HL-60 (cell line): ENCODE measurements at regions not wholly inside any gene's neighbourhood (a gene's known extent, or its start where the extent isn't known, plus 50 kb on each side); places are given as distances from the start of the nearest gene placed in this dataset.
"Not testable (repeated sequence)": the region's sequence is repeated elsewhere in the genome, so short reads cannot be mapped to it uniquely, and the experiment has no call there.

ENCODE experiments used
- DNase-seq, 2 experiments: peaks; one replicate each; pipeline ENCODE4 v3.0.0-alpha.2; 2010 to 2020; ENCODE audit warnings: low read depth in 1 of 2, low spot score in 1 of 2
- H3K27ac ChIP-seq: fragments of 250-450 bp; sonication (Bioruptor Pico); replicated peaks from 2 replicates; pipeline ENCODE4 v1.5.1; 2020; ENCODE audit warnings: mild to moderate bottlenecking, moderate library complexity
- H3K27me3 ChIP-seq: fragments of 250-450 bp; sonication (Bioruptor Pico); 2 replicates; pipeline ENCODE4 v1.5.1; 2021; ENCODE audit warnings: mild to moderate bottlenecking, moderate library complexity; ENCODE audit not compliant: insufficient read depth, poor library complexity, severe bottlenecking
- H3K4me3 ChIP-seq: replicated peaks from 2 replicates; pipeline ENCODE4 v1.5.1; 2011; ENCODE audit warnings: mild to moderate bottlenecking, control low read depth, low read length; ENCODE audit not compliant: insufficient read depth
- GABPA ChIP-seq: IDR thresholded peaks from 2 replicates; pipeline ENCODE4 v1.6.1; 2012; ENCODE audit warnings: low read depth
- POLR2AphosphoS5 ChIP-seq: IDR thresholded peaks from 2 replicates; pipeline ENCODE4 v1.6.1; 2012; ENCODE audit warnings: low read depth
- SPI1 ChIP-seq: IDR thresholded peaks from 2 replicates; pipeline ENCODE4 v1.6.1; 2012; ENCODE audit warnings: low read depth, mild to moderate bottlenecking, borderline replicate concordance
- TF ChIP-seq, protein P1 (sequence below): IDR thresholded peaks from 2 replicates; pipeline ENCODE4 v1.6.1; 2012; ENCODE audit warnings: low read depth; ENCODE audit not compliant: insufficient replicate concordance
- TF ChIP-seq, protein P2 (sequence below): IDR thresholded peaks from one replicate; pipeline ENCODE4 v1.5.1; 2011; ENCODE audit warnings: low read length, control low read depth, inconsistent platforms; ENCODE audit not compliant: insufficient read depth

DNA sequence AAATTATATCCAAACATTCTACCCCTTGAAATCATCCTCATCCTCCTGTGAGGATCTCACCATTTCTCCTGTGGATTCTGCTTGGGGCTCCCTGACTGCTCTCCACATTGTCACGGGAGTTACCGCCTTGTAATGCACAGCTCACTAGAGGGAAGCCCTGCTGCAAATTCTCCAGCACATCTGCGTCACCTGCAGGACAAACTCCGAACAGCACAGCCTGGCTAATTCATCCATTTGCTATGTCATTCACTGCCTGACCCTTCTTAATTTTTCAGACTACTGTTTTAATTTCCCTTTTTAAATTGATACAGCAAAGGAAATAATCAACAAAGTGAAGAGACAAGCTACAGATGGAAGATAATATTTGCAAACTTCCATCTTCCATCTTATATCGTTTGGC is 627.4 kb downstream of the FBXO15 start:
- DNase-seq: no peak
- H3K27ac ChIP-seq: no peak overlapping the region
- H3K4me3 ChIP-seq: no peak overlapping the region
- H3K27me3 ChIP-seq: no peaks in the 10 kb centered on the region
- no peak for TF ChIP-seq POLR2AphosphoS5
- TF ChIP-seq GABPA: no peak
- TF ChIP-seq, protein P1, sequence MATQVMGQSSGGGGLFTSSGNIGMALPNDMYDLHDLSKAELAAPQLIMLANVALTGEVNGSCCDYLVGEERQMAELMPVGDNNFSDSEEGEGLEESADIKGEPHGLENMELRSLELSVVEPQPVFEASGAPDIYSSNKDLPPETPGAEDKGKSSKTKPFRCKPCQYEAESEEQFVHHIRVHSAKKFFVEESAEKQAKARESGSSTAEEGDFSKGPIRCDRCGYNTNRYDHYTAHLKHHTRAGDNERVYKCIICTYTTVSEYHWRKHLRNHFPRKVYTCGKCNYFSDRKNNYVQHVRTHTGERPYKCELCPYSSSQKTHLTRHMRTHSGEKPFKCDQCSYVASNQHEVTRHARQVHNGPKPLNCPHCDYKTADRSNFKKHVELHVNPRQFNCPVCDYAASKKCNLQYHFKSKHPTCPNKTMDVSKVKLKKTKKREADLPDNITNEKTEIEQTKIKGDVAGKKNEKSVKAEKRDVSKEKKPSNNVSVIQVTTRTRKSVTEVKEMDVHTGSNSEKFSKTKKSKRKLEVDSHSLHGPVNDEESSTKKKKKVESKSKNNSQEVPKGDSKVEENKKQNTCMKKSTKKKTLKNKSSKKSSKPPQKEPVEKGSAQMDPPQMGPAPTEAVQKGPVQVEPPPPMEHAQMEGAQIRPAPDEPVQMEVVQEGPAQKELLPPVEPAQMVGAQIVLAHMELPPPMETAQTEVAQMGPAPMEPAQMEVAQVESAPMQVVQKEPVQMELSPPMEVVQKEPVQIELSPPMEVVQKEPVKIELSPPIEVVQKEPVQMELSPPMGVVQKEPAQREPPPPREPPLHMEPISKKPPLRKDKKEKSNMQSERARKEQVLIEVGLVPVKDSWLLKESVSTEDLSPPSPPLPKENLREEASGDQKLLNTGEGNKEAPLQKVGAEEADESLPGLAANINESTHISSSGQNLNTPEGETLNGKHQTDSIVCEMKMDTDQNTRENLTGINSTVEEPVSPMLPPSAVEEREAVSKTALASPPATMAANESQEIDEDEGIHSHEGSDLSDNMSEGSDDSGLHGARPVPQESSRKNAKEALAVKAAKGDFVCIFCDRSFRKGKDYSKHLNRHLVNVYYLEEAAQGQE: no peak
- TF ChIP-seq SPI1: no peak

DNA sequence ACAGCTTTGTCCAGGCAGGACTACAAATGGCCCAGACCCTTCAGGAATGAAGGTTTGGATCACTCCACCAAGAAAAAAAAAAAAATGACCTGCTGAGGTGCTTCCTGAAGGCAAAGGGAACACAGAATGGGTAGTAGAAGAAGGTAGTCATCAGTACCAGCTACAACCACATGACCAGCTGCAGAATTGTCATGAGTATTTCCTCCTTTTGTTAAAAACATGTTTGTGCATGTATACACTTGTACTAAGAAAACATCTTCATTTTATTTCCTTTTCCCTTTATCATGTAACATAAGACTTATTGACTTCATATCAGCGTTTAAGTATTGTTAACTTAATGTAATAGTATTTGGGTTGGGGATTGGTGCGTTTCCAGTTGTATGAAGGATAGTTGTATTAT is 631.6 kb downstream of the FBXO15 start:
- DNase-seq, H3K27me3 ChIP-seq, H3K27ac ChIP-seq, H3K4me3 ChIP-seq: not testable (repeated sequence)

DNA sequence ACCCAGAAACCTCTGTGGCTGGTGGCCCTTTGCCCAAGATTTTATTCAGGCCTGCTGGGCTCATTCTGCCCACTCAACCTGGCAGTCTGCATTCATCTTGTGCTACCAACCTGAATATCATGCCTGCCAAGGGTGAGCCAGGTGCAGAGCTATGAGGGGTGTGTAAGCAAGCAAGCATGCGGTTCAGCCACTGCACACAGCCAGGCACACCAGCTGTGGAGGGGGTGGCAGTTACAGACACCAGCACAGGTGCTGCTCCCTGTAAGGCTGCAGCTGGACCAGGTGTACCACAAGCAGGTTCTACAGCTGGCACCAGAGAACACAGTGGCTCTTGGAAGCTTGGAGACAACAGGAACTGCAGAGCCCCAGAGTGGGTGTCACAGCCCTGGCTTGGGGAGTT is 633.2 kb downstream of the FBXO15 start:
- Histone ChIP-seq H3K27ac (no peak overlapping the region), H3K4me3 (no peak overlapping the region), H3K27me3 (no peaks in the 10 kb centered on the region)
- TF ChIP-seq, protein P2, sequence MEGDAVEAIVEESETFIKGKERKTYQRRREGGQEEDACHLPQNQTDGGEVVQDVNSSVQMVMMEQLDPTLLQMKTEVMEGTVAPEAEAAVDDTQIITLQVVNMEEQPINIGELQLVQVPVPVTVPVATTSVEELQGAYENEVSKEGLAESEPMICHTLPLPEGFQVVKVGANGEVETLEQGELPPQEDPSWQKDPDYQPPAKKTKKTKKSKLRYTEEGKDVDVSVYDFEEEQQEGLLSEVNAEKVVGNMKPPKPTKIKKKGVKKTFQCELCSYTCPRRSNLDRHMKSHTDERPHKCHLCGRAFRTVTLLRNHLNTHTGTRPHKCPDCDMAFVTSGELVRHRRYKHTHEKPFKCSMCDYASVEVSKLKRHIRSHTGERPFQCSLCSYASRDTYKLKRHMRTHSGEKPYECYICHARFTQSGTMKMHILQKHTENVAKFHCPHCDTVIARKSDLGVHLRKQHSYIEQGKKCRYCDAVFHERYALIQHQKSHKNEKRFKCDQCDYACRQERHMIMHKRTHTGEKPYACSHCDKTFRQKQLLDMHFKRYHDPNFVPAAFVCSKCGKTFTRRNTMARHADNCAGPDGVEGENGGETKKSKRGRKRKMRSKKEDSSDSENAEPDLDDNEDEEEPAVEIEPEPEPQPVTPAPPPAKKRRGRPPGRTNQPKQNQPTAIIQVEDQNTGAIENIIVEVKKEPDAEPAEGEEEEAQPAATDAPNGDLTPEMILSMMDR: no peak
- TF ChIP-seq, protein P1: no peak
- TF ChIP-seq GABPA (no peak), SPI1 (no peak), POLR2AphosphoS5 (no peak)
- no peak for DNase-seq

DNA sequence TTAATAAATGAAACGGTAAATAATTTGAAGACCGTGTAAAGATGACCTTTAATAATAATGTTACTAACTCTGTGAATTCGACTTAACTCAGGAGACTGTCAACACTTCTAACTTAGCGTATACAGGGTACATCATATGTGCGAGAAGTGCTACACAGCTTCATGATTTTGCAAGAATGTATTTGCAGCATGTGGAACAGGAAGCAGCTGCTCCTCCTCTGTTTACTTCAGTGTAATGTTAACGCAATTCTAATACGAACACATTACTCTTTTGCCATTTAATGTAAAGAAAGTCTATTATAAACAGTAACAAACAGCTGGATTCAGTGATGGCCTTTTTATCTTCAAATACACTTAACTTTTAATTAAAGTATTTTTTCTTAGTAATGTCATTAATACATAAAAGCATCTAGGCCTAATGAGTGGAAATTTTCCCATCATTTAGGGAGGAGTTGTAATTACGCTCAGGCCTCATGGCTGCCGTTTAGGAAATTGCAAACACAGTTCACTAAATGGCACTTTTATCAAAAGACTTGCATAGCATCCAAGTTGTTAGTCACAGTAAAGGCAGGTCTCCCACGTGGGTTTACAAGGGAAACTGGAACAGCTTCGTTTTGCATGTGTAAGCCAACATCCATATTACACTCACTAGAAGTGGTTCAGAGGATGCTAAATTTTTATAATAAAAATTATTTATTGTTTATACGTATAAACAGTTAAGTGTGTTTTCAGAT is 635.7 kb downstream of the FBXO15 start:
- H3K4me3 ChIP-seq: no peak overlapping the region
- TF ChIP-seq, protein P2: no peak
- TF ChIP-seq, protein P1: no peak
- no peak for TF ChIP-seq POLR2AphosphoS5
- no peak for DNase-seq
- H3K27me3 ChIP-seq: no peaks in the 10 kb centered on the region
- H3K27ac ChIP-seq: no peak overlapping the region
